PC-9 (cell line): ENCODE measurements at regions not wholly inside any gene's neighbourhood (a gene's known extent, or its start where the extent isn't known, plus 50 kb on each side); places are given as distances from the start of the nearest gene placed in this dataset.

Experiments
- CTCF ChIP-seq: fragments of 200-600 bp; sonication (generic); conservative IDR thresholded peaks from 2 replicates; pipeline ENCODE4 v1.6.1; 2017; ENCODE audit warnings: mixed run types, antibody characterized with exemption, mild to moderate bottlenecking, moderate library complexity
- EZH2 ChIP-seq: fragments of 200-600 bp; sonication (generic); IDR thresholded peaks from 2 replicates; pipeline ENCODE4 v1.8.0; 2017; ENCODE audit warnings: antibody characterized with exemption, low read depth

GRCh38 chr1:99482750-99483149 is 163.2 kb upstream of the PALMD start:
- no peak for TF ChIP-seq CTCF
- TF ChIP-seq EZH2 = no peak
